ENCODE measurements at regions not wholly inside any gene's neighbourhood (a gene's known extent, or its start where the extent isn't known, plus 50 kb on each side); places are given as distances from the start of the nearest gene placed in this dataset.

DNA sequence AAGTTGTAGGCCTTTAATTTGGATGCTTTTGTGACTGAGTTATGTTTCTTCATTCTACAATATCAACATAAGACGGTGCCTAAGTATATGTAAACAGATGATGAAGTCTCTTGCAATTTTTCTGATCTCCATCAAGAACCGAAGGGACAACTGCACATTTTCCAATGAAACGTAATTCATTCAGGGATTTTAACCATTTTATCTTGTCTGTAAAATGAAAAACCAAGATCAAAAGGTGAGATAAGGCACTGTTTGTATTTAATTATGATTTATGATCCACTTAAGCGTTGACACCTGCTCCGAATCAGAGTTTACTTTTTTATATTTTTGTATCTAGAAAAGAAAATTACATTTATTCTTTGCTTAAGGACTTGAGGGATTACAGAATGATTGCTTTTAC is 556.8 kb upstream of the ARGLU1 start:
- Histone ChIP-seq H4K5ac (ENCODE audit: insufficient read length, low read depth, low read length) (no peak overlapping the region), H3K4ac (ENCODE audit: low read depth, low read length) (no peak overlapping the region), H3K56ac (ENCODE audit: insufficient read length, low read depth, low read length) (no peak overlapping the region), H3T11ph (ENCODE audit: low read length) (no peak overlapping the region), H4K20me1 (ENCODE audit: control insufficient read depth, insufficient read depth, insufficient read length) (no peaks in the 10 kb centered on the region), H3K27me3 (ENCODE audit: insufficient read depth, low read length) (no peaks in the 10 kb centered on the region), H3K23ac (ENCODE audit: insufficient read length, low read depth, low read length) (no peak overlapping the region), H2AK5ac (ENCODE audit: insufficient read length, low read length) (no peak overlapping the region), H4K8ac (replicated peaks; ENCODE audit: insufficient read length, low read depth, low read length) (no peak overlapping the region), H2BK5ac (ENCODE audit: insufficient read length, low read length) (no peak overlapping the region), H4K91ac (ENCODE audit: insufficient read length, low read depth, low read length) (no peak overlapping the region), H2AFZ (ENCODE audit: low read length) (no peak overlapping the region), H3K79me2 (ENCODE audit: insufficient read depth, low read length) (no peaks in the 10 kb centered on the region), H3K14ac (ENCODE audit: insufficient read depth, low read length) (no peak overlapping the region), H3K18ac (ENCODE audit: insufficient read length, low read depth, low read length) (no peak overlapping the region), H3K23me2 (ENCODE audit: insufficient read length, low read depth, low read length, poor library complexity, severe bottlenecking) (no peaks in the 10 kb centered on the region), H3K4me2 (ENCODE audit: insufficient read depth, insufficient read length, low read length) (no peak overlapping the region), H3K79me1 (ENCODE audit: insufficient read depth, low read depth, low read length, poor library complexity, severe bottlenecking) (no peaks in the 10 kb centered on the region), H2BK120ac (ENCODE audit: low read depth, low read length, poor library complexity, severe bottlenecking) (no peak overlapping the region), H2BK12ac (ENCODE audit: insufficient read length, low read depth, low read length) (no peak overlapping the region), H3K9me3 (ENCODE audit: control insufficient read depth, low read depth, low read length) (no peaks in the 10 kb centered on the region), H2BK20ac (ENCODE audit: low read depth, low read length, poor library complexity, severe bottlenecking) (no peak overlapping the region), H3K27ac (ENCODE audit: insufficient read length, low read depth, low read length) (no peak overlapping the region), H2BK15ac (ENCODE audit: low read depth, low read length) (no peak overlapping the region), H3K4me1 (ENCODE audit: insufficient read depth, low read length) (no peaks in the 10 kb centered on the region), H3K9ac (ENCODE audit: extremely low read depth, insufficient read length, low read length) (no peak overlapping the region)
- Mint-ChIP-seq H3K27ac (no peak overlapping the region), H3K36me3 (ENCODE audit: insufficient read depth in 1 of 3, low read depth in 3 of 3) (peaks cover 6 to 17% (median 6%) of the 10 kb centered on the region in 3 experiments; a peak in 6 of 7 replicates), H3K4me3 (no peak overlapping the region), H3K27me3 (ENCODE audit: low read depth) (no peaks in the 10 kb centered on the region; the same call in 1 of the 2 replicates), H3K9me3 (peaks cover 12 to 14% of the 10 kb centered on the region in 2 experiments), H3K4me1 (peaks cover 2 to 6% of the 10 kb centered on the region in 2 experiments; a peak in 2 of 4 replicates)
- no peak for DNase-seq
- TF ChIP-seq, protein P1, sequence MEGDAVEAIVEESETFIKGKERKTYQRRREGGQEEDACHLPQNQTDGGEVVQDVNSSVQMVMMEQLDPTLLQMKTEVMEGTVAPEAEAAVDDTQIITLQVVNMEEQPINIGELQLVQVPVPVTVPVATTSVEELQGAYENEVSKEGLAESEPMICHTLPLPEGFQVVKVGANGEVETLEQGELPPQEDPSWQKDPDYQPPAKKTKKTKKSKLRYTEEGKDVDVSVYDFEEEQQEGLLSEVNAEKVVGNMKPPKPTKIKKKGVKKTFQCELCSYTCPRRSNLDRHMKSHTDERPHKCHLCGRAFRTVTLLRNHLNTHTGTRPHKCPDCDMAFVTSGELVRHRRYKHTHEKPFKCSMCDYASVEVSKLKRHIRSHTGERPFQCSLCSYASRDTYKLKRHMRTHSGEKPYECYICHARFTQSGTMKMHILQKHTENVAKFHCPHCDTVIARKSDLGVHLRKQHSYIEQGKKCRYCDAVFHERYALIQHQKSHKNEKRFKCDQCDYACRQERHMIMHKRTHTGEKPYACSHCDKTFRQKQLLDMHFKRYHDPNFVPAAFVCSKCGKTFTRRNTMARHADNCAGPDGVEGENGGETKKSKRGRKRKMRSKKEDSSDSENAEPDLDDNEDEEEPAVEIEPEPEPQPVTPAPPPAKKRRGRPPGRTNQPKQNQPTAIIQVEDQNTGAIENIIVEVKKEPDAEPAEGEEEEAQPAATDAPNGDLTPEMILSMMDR (conservative IDR thresholded peaks at IDR 0.05): no peak
- WGBS (ENCODE audit: extremely low coverage, insufficient read length, low lambda C conversion rate): no CpG with 5 or more reads among the region's 5 CpGs

Measured in H9 (cell line).